GM12878 (cell line): ENCODE measurements at regions not wholly inside any gene's neighbourhood (a gene's known extent, or its start where the extent isn't known, plus 50 kb on each side); places are given as distances from the start of the nearest gene placed in this dataset.

Source experiments
- ATAC-seq: fragments of 200-7000 bp; cut with Tn5 transposase; 3 replicates; pipeline ENCODE4 v1.9.1; 2020; ENCODE audit warnings: mild to moderate bottlenecking, moderate library complexity
- BruUV-seq: library from RNA; stranded (reverse); fragments of 400-500 nt; replicated peaks from 2 replicates; lab custom pipeline; 2021; lab: Mats Ljungman, UMichigan
- CTCF ChIA-PET: fragments of 300-600 bp; sonication (Branson Sonifier 250); formaldehyde crosslinking; extraction: SDS; loops from one replicate; lab custom pipeline; 2021; ENCODE audit warnings: inconsistent platforms; lab: Yijun Ruan, JAX
- POLR2A ChIA-PET: fragments of 350-600 bp; formaldehyde crosslinking; extraction: SDS; loops from one replicate; lab custom pipeline; 2021; ENCODE audit warnings: inconsistent platforms; lab: Charles Lee
- RAD21 ChIA-PET: fragments of 300-600 bp; sonication (Branson Sonifier 250); formaldehyde crosslinking; loops from one replicate; lab custom pipeline; 2023; ENCODE audit warnings: antibody characterized with exemption; ENCODE audit not compliant: unreplicated experiment; lab: Charles Lee
- SMC1A ChIA-PET: fragments of 300-600 bp; sonication (Branson Sonifier 250); formaldehyde crosslinking; loops from one replicate; lab custom pipeline; 2023; ENCODE audit not compliant: unreplicated experiment, uncharacterized antibody; lab: Charles Lee
- DNase-seq: peaks from one replicate; pipeline ENCODE4 v3.0.0-alpha.2; 2011; ENCODE audit warnings: low read depth, low spot score
- FAIRE-seq: peaks from 3 replicates; lab custom pipeline; 2011; peaks lifted over from hg19 to GRCh38; lab: Jason Lieb, UNC
- H2AFZ ChIP-seq: 2 replicates; pipeline ENCODE4 v1.6.0; 2011; ENCODE audit warnings: low read depth, low read length, control low read depth; ENCODE audit not compliant: control insufficient read depth
- H3K27ac ChIP-seq: 2 replicates; pipeline ENCODE4 v1.5.1; 2011; ENCODE audit warnings: control low read depth; ENCODE audit not compliant: control insufficient read depth, insufficient read depth
- H3K27me3 ChIP-seq, 2 experiments: replicated peaks in 1 of 2; 2 replicates each; pipeline versions ENCODE4 v1.6.0 to v1.6.1; 2011; ENCODE audit warnings: low read length in 1 of 2; ENCODE audit not compliant: control insufficient read depth in 2 of 2, insufficient read depth in 2 of 2
- H3K36me3 ChIP-seq, 2 experiments: 2 replicates each; pipeline ENCODE4 v1.5.1; 2011; ENCODE audit warnings: low read length in 1 of 2; ENCODE audit not compliant: control insufficient read depth in 2 of 2, insufficient read depth in 2 of 2
- H3K4me1 ChIP-seq: 2 replicates; pipeline ENCODE4 v1.6.1; 2011; ENCODE audit warnings: mild to moderate bottlenecking, low read length, moderate library complexity, mixed read lengths; ENCODE audit not compliant: control insufficient read depth, insufficient read depth
- H3K4me2 ChIP-seq: 2 replicates; pipeline ENCODE4 v1.6.0; 2011; ENCODE audit warnings: control low read depth; ENCODE audit not compliant: control insufficient read depth, insufficient read depth
- H3K4me3 ChIP-seq: fragments of 200-600 bp; sonication (generic); 2 replicates; pipeline ENCODE4 v1.5.1; 2016
- H3K79me2 ChIP-seq: 2 replicates; pipeline ENCODE4 v1.6.0; 2011; ENCODE audit warnings: low read length; ENCODE audit not compliant: control insufficient read depth, insufficient read depth
- H3K9ac ChIP-seq: 2 replicates; pipeline ENCODE4 v1.8.0; 2011; ENCODE audit warnings: low read length, control low read depth, mixed read lengths; ENCODE audit not compliant: control insufficient read depth, insufficient read depth
- H3K9me3 ChIP-seq: replicated peaks from 3 replicates; pipeline ENCODE4 v1.5.1; 2011; ENCODE audit warnings: mild to moderate bottlenecking, low read length; ENCODE audit not compliant: control insufficient read depth, insufficient read depth
- H4K20me1 ChIP-seq: 2 replicates; pipeline ENCODE4 v1.6.0; 2011; ENCODE audit not compliant: control insufficient read depth, insufficient read depth
- CHD1 ChIP-seq: IDR thresholded peaks from 2 replicates; pipeline ENCODE4 v1.6.1; 2012; ENCODE audit warnings: low read depth, low read length, improper control_type of control experiment
- NRF1 ChIP-seq: conservative IDR thresholded peaks from 2 replicates; pipeline ENCODE4 v1.6.1; 2011; ENCODE audit warnings: mild to moderate bottlenecking, low read depth, low read length, improper control_type of control experiment
- RBBP5 ChIP-seq: fragments of 200-600 bp; sonication (generic); conservative IDR thresholded peaks from 2 replicates; pipeline ENCODE4 v1.6.1; 2016
- SIX5 ChIP-seq: IDR thresholded peaks from 2 replicates; pipeline ENCODE4 v1.6.1; 2011; ENCODE audit warnings: mild to moderate bottlenecking, low read depth, low read length, moderate library complexity; ENCODE audit not compliant: severe bottlenecking
- SRF ChIP-seq, 2 experiments: IDR thresholded peaks; 2 replicates each; pipeline ENCODE4 v1.6.1; 2011; ENCODE audit warnings: low read depth in 2 of 2, low read length in 2 of 2, mild to moderate bottlenecking in 1 of 2, moderate library complexity in 1 of 2
- TBL1XR1 ChIP-seq: IDR thresholded peaks from 2 replicates; pipeline ENCODE4 v1.6.1; 2012; ENCODE audit warnings: low read depth, low read length, improper control_type of control experiment
- YBX1 ChIP-seq: fragments of 450-650 bp; IDR thresholded peaks from 2 replicates; pipeline ENCODE4 v1.6.1; 2016; ENCODE audit warnings: antibody characterized with exemption
- WGBS: methylation state at CpG from one replicate; pipeline ENCODE4 v1.1.6; 2016; ENCODE audit warnings: low lambda C conversion rate; ENCODE audit not compliant: insufficient replicate concordance, insufficient coverage; ENCODE audit errors: missing lambda C conversion rate; 5-methylcytosine and 5-hydroxymethylcytosine counted together
- in situ Hi-C: fragments of 300-500 bp; cut with MboI; formaldehyde crosslinking; loops from 9 replicates; pipeline ENCODE4 v1.14.3; 2018; ENCODE audit warnings: mixed read lengths
- intact Hi-C: fragments of 100-400 bp; cut with micrococcal nuclease; formaldehyde crosslinking; loops from one replicate; pipeline ENCODE4 v1.14.2; 2022; ENCODE audit not compliant: unreplicated experiment
- TF ChIP-seq, protein P1 (sequence below): fragments of 450-650 bp; formaldehyde crosslinking; IDR thresholded peaks from 2 replicates; pipeline ENCODE4 v1.4.0; 2020; ENCODE audit warnings: mild to moderate bottlenecking, moderate library complexity

DNA sequence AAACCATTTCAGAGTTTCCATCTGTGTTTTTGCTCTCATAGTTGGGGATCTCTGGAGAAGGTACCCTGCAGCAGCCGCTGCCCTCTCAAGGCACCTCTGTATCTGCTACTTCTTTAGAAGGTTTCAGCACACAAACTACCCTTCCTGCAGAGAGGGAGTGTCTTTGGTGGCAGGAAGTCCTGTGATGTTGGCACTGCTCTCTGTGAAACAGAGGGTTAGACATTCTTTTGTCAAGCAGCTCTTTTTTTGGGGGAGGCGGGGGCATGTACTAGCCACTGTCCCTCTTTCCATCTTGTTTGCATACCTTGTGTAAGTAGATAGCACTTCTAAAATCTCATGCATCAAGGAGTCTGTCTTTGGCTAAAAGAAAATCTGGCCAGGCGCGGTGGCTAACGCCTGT is 352.6 kb downstream of the BMP4 start:
- DNase-seq: no peak
- BruUV-seq: no TSS peak
- 11% methylated on average over 5 of the region's 5 CpGs for WGBS
- TF ChIP-seq NRF1: no peak
- no peak for TF ChIP-seq RBBP5
- no peak for TF ChIP-seq SRF (IDR thresholded peaks at IDR 0.05; ENCODE audit: low read depth in 2 of 2, low read length in 2 of 2)
- TF ChIP-seq, protein P1, sequence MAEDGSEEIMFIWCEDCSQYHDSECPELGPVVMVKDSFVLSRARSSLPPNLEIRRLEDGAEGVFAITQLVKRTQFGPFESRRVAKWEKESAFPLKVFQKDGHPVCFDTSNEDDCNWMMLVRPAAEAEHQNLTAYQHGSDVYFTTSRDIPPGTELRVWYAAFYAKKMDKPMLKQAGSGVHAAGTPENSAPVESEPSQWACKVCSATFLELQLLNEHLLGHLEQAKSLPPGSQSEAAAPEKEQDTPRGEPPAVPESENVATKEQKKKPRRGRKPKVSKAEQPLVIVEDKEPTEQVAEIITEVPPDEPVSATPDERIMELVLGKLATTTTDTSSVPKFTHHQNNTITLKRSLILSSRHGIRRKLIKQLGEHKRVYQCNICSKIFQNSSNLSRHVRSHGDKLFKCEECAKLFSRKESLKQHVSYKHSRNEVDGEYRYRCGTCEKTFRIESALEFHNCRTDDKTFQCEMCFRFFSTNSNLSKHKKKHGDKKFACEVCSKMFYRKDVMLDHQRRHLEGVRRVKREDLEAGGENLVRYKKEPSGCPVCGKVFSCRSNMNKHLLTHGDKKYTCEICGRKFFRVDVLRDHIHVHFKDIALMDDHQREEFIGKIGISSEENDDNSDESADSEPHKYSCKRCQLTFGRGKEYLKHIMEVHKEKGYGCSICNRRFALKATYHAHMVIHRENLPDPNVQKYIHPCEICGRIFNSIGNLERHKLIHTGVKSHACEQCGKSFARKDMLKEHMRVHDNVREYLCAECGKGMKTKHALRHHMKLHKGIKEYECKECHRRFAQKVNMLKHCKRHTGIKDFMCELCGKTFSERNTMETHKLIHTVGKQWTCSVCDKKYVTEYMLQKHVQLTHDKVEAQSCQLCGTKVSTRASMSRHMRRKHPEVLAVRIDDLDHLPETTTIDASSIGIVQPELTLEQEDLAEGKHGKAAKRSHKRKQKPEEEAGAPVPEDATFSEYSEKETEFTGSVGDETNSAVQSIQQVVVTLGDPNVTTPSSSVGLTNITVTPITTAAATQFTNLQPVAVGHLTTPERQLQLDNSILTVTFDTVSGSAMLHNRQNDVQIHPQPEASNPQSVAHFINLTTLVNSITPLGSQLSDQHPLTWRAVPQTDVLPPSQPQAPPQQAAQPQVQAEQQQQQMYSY: no peak
- no peak for TF ChIP-seq YBX1
- no peak for TF ChIP-seq TBL1XR1
- TF ChIP-seq SIX5: no peak
- no peak for TF ChIP-seq CHD1
- TF ChIP-seq, all 136 proteins: peak for 0
- H3K79me2 ChIP-seq: no peaks in the 10 kb centered on the region
- no peak overlapping the region for H2AFZ ChIP-seq
- no peaks in the 10 kb centered on the region for H3K9me3 ChIP-seq
- CTCF ChIA-PET: no interaction called here
- intact Hi-C loops: no loop called here
- in situ Hi-C loops: no loop called here
- RAD21 ChIA-PET: no interaction called here
- H3K4me2 ChIP-seq: no peak overlapping the region
- H3K27ac ChIP-seq: no peak overlapping the region
- no peak overlapping the region for H3K4me3 ChIP-seq
- H4K20me1 ChIP-seq: no peaks in the 10 kb centered on the region
- no peaks in the 10 kb centered on the region for H3K4me1 ChIP-seq
- no peak overlapping the region for H3K9ac ChIP-seq
- no peaks in the 10 kb centered on the region for H3K36me3 ChIP-seq
- FAIRE-seq: no peak
- no peaks in the 10 kb centered on the region for H3K27me3 ChIP-seq
- SMC1A ChIA-PET: no interaction called here
- POLR2A ChIA-PET: no interaction called here
- peak; percentile 72 for ATAC-seq
